Activated CD4-positive, CD25-positive, alpha-beta regulatory T cell treated with anti-CD3 and anti-CD28 coated beads, Interleukin-2, amount 50 U/mL, for 24 hours (primary cell): ENCODE measurements at regions not wholly inside any gene's neighbourhood (a gene's known extent, or its start where the extent isn't known, plus 50 kb on each side); places are given as distances from the start of the nearest gene placed in this dataset.
"Not testable (repeated sequence)": the region's sequence is repeated elsewhere in the genome, so short reads cannot be mapped to it uniquely, and the experiment has no call there.

Experiments used
- ATAC-seq, 2 donors: fragments of 150-1000 bp; cut with Tn5 transposase; one replicate each; pipeline ENCODE4 v1.10.0; 2021; ENCODE audit warnings: mild to moderate bottlenecking in 1 of 2, moderate library complexity in 1 of 2

- ATAC-seq = no peak
These were observed 319.1 kb upstream of the RGS6 start for GRCh38 chr14:71613168-71613567.

- ATAC-seq = no peak
These were observed 316.2 kb upstream of the RGS6 start for GRCh38 chr14:71616013-71616412.

GRCh38 chr14:71618047-71618446 is 314.2 kb upstream of the RGS6 start:
- no peak for ATAC-seq

GRCh38 chr14:71618716-71619115 is 313.5 kb upstream of the RGS6 start:
- ATAC-seq = no peak

GRCh38 chr14:71619472-71619871 is 312.8 kb upstream of the RGS6 start:
- ATAC-seq = no peak

GRCh38 chr14:71620401-71620800 is 311.8 kb upstream of the RGS6 start:
- ATAC-seq = no peak

GRCh38 chr14:71621276-71621675 is 311.0 kb upstream of the RGS6 start:
- no peak for ATAC-seq

- no peak for ATAC-seq
These were observed 310.1 kb upstream of the RGS6 start for GRCh38 chr14:71621980-71622605.

- ATAC-seq = no peak
These were observed 308.3 kb upstream of the RGS6 start for GRCh38 chr14:71623939-71624338.

- no peak for ATAC-seq
These were observed 307.1 kb upstream of the RGS6 start for GRCh38 chr14:71625175-71625574.

GRCh38 chr14:71625891-71626701 is 306.1 kb upstream of the RGS6 start:
- ATAC-seq = no peak

- ATAC-seq = no peak
These were observed 303.8 kb upstream of the RGS6 start for GRCh38 chr14:71628433-71628832.

GRCh38 chr14:71629250-71629649 is 303.0 kb upstream of the RGS6 start:
- ATAC-seq = no peak

- no peak for ATAC-seq
These were observed 302.3 kb upstream of the RGS6 start for GRCh38 chr14:71629765-71630492.

GRCh38 chr14:71631030-71631429 is 301.2 kb upstream of the RGS6 start:
- not testable (repeated sequence) for ATAC-seq

GRCh38 chr14:71632440-71632946 is 299.7 kb upstream of the RGS6 start:
- ATAC-seq = no peak

- no peak for ATAC-seq
These were observed 296.2 kb upstream of the RGS6 start for GRCh38 chr14:71636076-71636475.

- ATAC-seq = no peak
These were observed 295.3 kb upstream of the RGS6 start for GRCh38 chr14:71636820-71637471.

GRCh38 chr14:71638523-71639196 is 293.6 kb upstream of the RGS6 start:
- ATAC-seq = no peak

- ATAC-seq = no peak
These were observed 289.5 kb upstream of the RGS6 start for GRCh38 chr14:71642715-71643114.

GRCh38 chr14:71645656-71646055 is 286.6 kb upstream of the RGS6 start:
- ATAC-seq = no peak

GRCh38 chr14:71646518-71646917 is 285.7 kb upstream of the RGS6 start:
- no peak for ATAC-seq
